SK-N-SH treated with all-trans-retinoic acid at 6 μM for 48 hours (cell line): ENCODE measurements at regions not wholly inside any gene's neighbourhood (a gene's known extent, or its start where the extent isn't known, plus 50 kb on each side); places are given as distances from the start of the nearest gene placed in this dataset.

Source experiments
- ATAC-seq: fragments of 200-7000 bp; cut with Tn5 transposase; 3 replicates; pipeline ENCODE4 v1.9.1; 2020; ENCODE audit warnings: mild to moderate bottlenecking, moderate library complexity
- ARNTL ChIP-seq: fragments of 450-650 bp; formaldehyde crosslinking; IDR thresholded peaks from 2 replicates; pipeline ENCODE4 v1.5.0; 2020; ENCODE audit warnings: low read depth, mild to moderate bottlenecking, moderate library complexity, borderline replicate concordance
- BACH2 ChIP-seq: fragments of 250-450 bp; sonication (Bioruptor Pico); IDR thresholded peaks from 2 replicates; pipeline ENCODE4 v1.9.0; 2021; ENCODE audit warnings: mild to moderate bottlenecking, borderline replicate concordance
- CSDC2 ChIP-seq: fragments of 250-450 bp; sonication (Bioruptor Pico); IDR thresholded peaks from 2 replicates; pipeline ENCODE4 v1.5.0; 2020; ENCODE audit warnings: mild to moderate bottlenecking, moderate library complexity
- CSRNP3 ChIP-seq: fragments of 250-450 bp; sonication (Bioruptor Pico); IDR thresholded peaks from 2 replicates; pipeline ENCODE4 v1.5.1; 2021; ENCODE audit warnings: mild to moderate bottlenecking, moderate library complexity
- GLIS3 ChIP-seq: fragments of 250-450 bp; sonication (Bioruptor Pico); IDR thresholded peaks from 2 replicates; pipeline ENCODE4 v1.5.0; 2020; ENCODE audit warnings: mild to moderate bottlenecking, moderate library complexity
- ISL1 ChIP-seq: fragments of 250-450 bp; sonication (Bioruptor Pico); IDR thresholded peaks from 2 replicates; pipeline ENCODE4 v2.1.2; 2022; ENCODE audit warnings: mild to moderate bottlenecking, moderate library complexity
- PATZ1 ChIP-seq: fragments of 250-450 bp; sonication (Bioruptor Pico); IDR thresholded peaks from 2 replicates; pipeline ENCODE4 v1.8.0; 2020; ENCODE audit warnings: mild to moderate bottlenecking, moderate library complexity, borderline replicate concordance
- POU6F1 ChIP-seq: fragments of 250-450 bp; sonication (Bioruptor Pico); IDR thresholded peaks from 2 replicates; pipeline ENCODE4 v1.8.0; 2021; ENCODE audit warnings: low read depth, mild to moderate bottlenecking, moderate library complexity, borderline replicate concordance
- PPARA ChIP-seq: fragments of 250-450 bp; sonication (Bioruptor Pico); IDR thresholded peaks from 2 replicates; pipeline ENCODE4 v1.5.0; 2020; ENCODE audit warnings: mild to moderate bottlenecking, borderline replicate concordance
- RARB ChIP-seq: fragments of 250-450 bp; sonication (Bioruptor Pico); IDR thresholded peaks from 2 replicates; pipeline ENCODE4 v1.8.0; 2021; ENCODE audit warnings: mild to moderate bottlenecking, moderate library complexity
- SNAI2 ChIP-seq: fragments of 250-450 bp; sonication (Bioruptor Pico); IDR thresholded peaks from 2 replicates; pipeline ENCODE4 v1.5.0; 2020; ENCODE audit warnings: mild to moderate bottlenecking, moderate library complexity
- TCF4 ChIP-seq: fragments of 250-450 bp; sonication (Bioruptor Pico); IDR thresholded peaks from 2 replicates; pipeline ENCODE4 v1.8.0; 2021; ENCODE audit warnings: mild to moderate bottlenecking, moderate library complexity, borderline replicate concordance
- TOX ChIP-seq: fragments of 250-450 bp; sonication (Bioruptor Pico); IDR thresholded peaks from 2 replicates; pipeline ENCODE4 v1.8.0; 2021; ENCODE audit warnings: mild to moderate bottlenecking, moderate library complexity, borderline replicate concordance
- ZC3H10 ChIP-seq: fragments of 250-450 bp; sonication (Bioruptor Pico); IDR thresholded peaks from 2 replicates; pipeline ENCODE4 v1.5.1; 2021; ENCODE audit warnings: mild to moderate bottlenecking, moderate library complexity
- ZFP3 ChIP-seq: fragments of 250-450 bp; sonication (Bioruptor Pico); IDR thresholded peaks from 2 replicates; pipeline ENCODE4 v1.5.0; 2020; ENCODE audit warnings: mild to moderate bottlenecking, moderate library complexity
- ZFP30 ChIP-seq: fragments of 450-650 bp; formaldehyde crosslinking; IDR thresholded peaks from 2 replicates; pipeline ENCODE4 v1.5.0; 2022; ENCODE audit warnings: mild to moderate bottlenecking, moderate library complexity
- ZNF565 ChIP-seq: fragments of 450-650 bp; formaldehyde crosslinking; conservative IDR thresholded peaks from 2 replicates; pipeline ENCODE4 v1.5.0; 2020; ENCODE audit warnings: low read depth, mild to moderate bottlenecking, moderate library complexity
- ZNF70 ChIP-seq: fragments of 450-650 bp; formaldehyde crosslinking; IDR thresholded peaks from 2 replicates; pipeline ENCODE4 v1.5.0; 2020; ENCODE audit warnings: mild to moderate bottlenecking, moderate library complexity
- ZNF8 ChIP-seq: fragments of 450-650 bp; formaldehyde crosslinking; IDR thresholded peaks from 2 replicates; pipeline ENCODE4 v1.5.0; 2020; ENCODE audit warnings: mild to moderate bottlenecking, moderate library complexity
- TF ChIP-seq, protein P1 (sequence below): fragments of 250-450 bp; sonication (Bioruptor Pico); IDR thresholded peaks from 2 replicates; pipeline ENCODE4 v1.5.0; 2020; ENCODE audit warnings: mild to moderate bottlenecking, moderate library complexity

DNA sequence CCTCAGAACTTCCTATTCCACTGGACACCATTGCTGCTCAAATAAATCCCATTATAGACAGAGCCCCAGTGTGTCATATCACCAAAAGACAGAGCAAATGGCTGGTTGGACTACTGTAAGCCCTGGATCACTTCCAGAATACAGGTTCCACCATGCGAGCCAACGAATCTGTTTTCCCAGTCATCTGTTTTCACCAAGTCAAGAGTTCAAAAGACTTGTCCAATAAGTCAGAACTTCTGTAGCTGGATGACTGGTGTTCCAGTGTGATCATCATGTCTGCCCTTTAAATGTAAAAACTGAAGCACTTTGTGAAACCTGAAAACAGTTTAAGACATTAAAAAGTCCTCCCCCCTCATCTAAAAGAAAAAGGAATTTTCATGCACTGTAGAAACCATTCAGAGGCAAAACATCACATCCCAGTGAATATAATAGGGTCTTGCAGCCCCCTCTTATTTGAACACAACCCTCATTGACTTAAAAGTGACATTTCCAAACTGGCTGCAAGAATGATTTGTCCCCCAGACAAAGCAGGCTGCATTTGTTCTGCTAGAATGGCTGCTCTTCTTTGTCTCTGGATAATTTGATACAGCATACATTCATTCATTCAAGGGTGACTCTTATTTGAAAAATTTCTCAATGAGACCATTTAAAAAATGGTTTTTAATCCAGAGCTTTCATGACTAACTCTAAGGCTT is 64.6 kb upstream of the TANC1 start (continued):
- TF ChIP-seq PATZ1 (CRISPR knock-in tag): no peak
- no peak for TF ChIP-seq PPARA
- TF ChIP-seq TOX (CRISPR knock-in tag): no peak

DNA sequence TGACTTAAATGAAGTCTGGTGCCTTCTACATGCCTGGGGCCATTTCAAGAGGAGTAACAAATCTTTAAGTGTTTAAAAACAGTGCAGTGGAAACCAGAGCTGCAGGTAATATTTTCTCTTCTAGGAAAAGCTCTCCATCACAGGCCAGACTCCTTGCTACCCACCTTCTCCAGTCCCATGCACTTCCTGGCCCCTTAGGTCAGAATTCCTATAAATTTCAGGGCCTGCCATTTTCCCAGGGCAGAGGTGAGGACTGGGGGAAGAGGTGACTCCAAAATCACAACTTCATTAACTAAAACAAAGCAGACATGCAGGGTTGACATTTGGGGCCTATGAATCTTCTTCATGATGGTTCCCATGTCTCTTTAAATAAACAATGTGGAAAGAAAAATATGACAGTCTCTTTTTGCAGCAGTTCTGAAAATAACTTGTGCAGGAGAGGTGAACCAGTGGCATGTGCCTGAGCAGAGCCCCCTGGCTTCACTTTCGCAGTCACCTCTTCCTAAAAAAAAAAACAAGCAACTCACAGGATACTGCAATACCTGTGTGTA is 63.7 kb upstream of the TANC1 start:
- ATAC-seq: no peak
- no peak for TF ChIP-seq PPARA
- TF ChIP-seq ISL1 (CRISPR knock-in tag): no peak
- TF ChIP-seq CSDC2: no peak
- no peak for TF ChIP-seq PATZ1 (CRISPR knock-in tag)
- no peak for TF ChIP-seq ZNF70 (CRISPR knock-in tag)
- no peak for TF ChIP-seq POU6F1 (CRISPR knock-in tag)
- no peak for TF ChIP-seq BACH2
- TF ChIP-seq, protein P1, sequence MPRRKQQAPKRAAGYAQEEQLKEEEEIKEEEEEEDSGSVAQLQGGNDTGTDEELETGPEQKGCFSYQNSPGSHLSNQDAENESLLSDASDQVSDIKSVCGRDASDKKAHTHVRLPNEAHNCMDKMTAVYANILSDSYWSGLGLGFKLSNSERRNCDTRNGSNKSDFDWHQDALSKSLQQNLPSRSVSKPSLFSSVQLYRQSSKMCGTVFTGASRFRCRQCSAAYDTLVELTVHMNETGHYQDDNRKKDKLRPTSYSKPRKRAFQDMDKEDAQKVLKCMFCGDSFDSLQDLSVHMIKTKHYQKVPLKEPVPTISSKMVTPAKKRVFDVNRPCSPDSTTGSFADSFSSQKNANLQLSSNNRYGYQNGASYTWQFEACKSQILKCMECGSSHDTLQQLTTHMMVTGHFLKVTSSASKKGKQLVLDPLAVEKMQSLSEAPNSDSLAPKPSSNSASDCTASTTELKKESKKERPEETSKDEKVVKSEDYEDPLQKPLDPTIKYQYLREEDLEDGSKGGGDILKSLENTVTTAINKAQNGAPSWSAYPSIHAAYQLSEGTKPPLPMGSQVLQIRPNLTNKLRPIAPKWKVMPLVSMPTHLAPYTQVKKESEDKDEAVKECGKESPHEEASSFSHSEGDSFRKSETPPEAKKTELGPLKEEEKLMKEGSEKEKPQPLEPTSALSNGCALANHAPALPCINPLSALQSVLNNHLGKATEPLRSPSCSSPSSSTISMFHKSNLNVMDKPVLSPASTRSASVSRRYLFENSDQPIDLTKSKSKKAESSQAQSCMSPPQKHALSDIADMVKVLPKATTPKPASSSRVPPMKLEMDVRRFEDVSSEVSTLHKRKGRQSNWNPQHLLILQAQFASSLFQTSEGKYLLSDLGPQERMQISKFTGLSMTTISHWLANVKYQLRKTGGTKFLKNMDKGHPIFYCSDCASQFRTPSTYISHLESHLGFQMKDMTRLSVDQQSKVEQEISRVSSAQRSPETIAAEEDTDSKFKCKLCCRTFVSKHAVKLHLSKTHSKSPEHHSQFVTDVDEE: no peak
- no peak for TF ChIP-seq ZFP3 (CRISPR knock-in tag)
- TF ChIP-seq ARNTL: no peak
- TF ChIP-seq ZC3H10: no peak
- no peak for TF ChIP-seq CSRNP3 (CRISPR knock-in tag)
- no peak for TF ChIP-seq SNAI2 (CRISPR knock-in tag)
- no peak for TF ChIP-seq TCF4 (CRISPR knock-in tag)
- no peak for TF ChIP-seq RARB (CRISPR knock-in tag)
- TF ChIP-seq GLIS3 (CRISPR knock-in tag): no peak
- no peak for TF ChIP-seq ZNF8 (CRISPR knock-in tag)

GRCh38 chr2:158905341-158905740 is 63.1 kb upstream of the TANC1 start:
- no peak for ATAC-seq
- TF ChIP-seq GLIS3 (CRISPR knock-in tag) (no peak), TCF4 (CRISPR knock-in tag) (no peak), BACH2 (no peak)

- ATAC-seq: no peak
- TF ChIP-seq, protein P1: no peak
- TF ChIP-seq ISL1 (CRISPR knock-in tag) (no peak), ZFP30 (no peak), ZNF565 (CRISPR knock-in tag) (no peak), PATZ1 (CRISPR knock-in tag) (no peak), PPARA (no peak), RARB (CRISPR knock-in tag) (no peak)
Measured at GRCh38 chr2:158905784-158906183, 62.7 kb upstream of the TANC1 start.
